Ishikawa (cell line): ENCODE measurements at regions not wholly inside any gene's neighbourhood (a gene's known extent, or its start where the extent isn't known, plus 50 kb on each side); places are given as distances from the start of the nearest gene placed in this dataset.

Experiments
- CEBPB ChIP-seq: IDR thresholded peaks from 2 replicates; pipeline ENCODE4 v1.6.1; 2012
- CREB1 ChIP-seq: IDR thresholded peaks from 2 replicates; pipeline ENCODE4 v1.6.1; 2012; ENCODE audit warnings: low read depth
- EGR1 ChIP-seq: IDR thresholded peaks from 2 replicates; pipeline ENCODE4 v1.6.1; 2012
- EP300 ChIP-seq: IDR thresholded peaks from 2 replicates; pipeline ENCODE4 v1.6.1; 2012; ENCODE audit warnings: borderline replicate concordance
- FOXM1 ChIP-seq: IDR thresholded peaks from 2 replicates; pipeline ENCODE4 v1.6.1; 2012; ENCODE audit warnings: low read depth, borderline replicate concordance
- NFIC ChIP-seq: IDR thresholded peaks from 2 replicates; pipeline ENCODE4 v1.6.1; 2012
- RAD21 ChIP-seq: IDR thresholded peaks from 2 replicates; pipeline ENCODE4 v1.6.1; 2012; ENCODE audit warnings: low read depth
- TAF1 ChIP-seq: IDR thresholded peaks from 2 replicates; pipeline ENCODE4 v1.6.1; 2012; ENCODE audit warnings: low read depth, mild to moderate bottlenecking
- TCF12 ChIP-seq: IDR thresholded peaks from 2 replicates; pipeline ENCODE4 v1.6.1; 2012; ENCODE audit warnings: low read depth
- TEAD4 ChIP-seq: IDR thresholded peaks from 2 replicates; pipeline ENCODE4 v1.6.1; 2012
- YY1 ChIP-seq: IDR thresholded peaks from 2 replicates; pipeline ENCODE4 v1.6.1; 2012; ENCODE audit warnings: low read depth
- ZBTB7A ChIP-seq: IDR thresholded peaks from 2 replicates; pipeline ENCODE4 v1.6.1; 2012; ENCODE audit warnings: low read depth
- TF ChIP-seq, protein P1 (sequence below): IDR thresholded peaks from 2 replicates; pipeline ENCODE4 v1.6.1; 2012
- TF ChIP-seq, protein P2 (sequence below): IDR thresholded peaks from 2 replicates; pipeline ENCODE4 v1.6.1; 2012; ENCODE audit warnings: low read depth, mild to moderate bottlenecking
- TF ChIP-seq, protein P3 (sequence below): IDR thresholded peaks from 2 replicates; pipeline ENCODE4 v1.6.1; 2012

DNA sequence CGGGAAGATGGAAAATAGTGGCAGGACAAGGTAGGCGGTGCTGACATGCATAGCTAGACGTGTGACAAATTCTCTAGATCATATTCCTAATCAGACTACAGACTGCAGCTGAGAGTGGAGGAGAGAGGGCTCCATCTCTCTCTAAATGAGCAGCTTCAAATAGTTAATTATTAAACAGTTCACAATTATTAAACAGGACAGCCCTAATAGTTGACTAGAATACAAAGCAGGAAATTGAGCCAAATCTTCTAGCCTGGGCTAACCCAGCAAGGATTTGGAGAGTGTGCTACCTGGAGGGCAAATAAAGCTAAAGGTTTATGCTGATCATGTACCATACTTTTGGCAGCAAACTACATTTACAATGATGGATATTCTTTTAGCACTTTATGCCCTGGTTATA is 54.4 kb upstream of the CWC22 start:
- TF ChIP-seq EGR1 (no peak), CREB1 (no peak), YY1 (no peak), ZBTB7A (no peak), RAD21 (no peak), FOXM1 (no peak), TEAD4 (no peak), TAF1 (no peak), EP300 (no peak), TCF12 (no peak), CEBPB (no peak), NFIC (no peak)
- TF ChIP-seq, protein P1, sequence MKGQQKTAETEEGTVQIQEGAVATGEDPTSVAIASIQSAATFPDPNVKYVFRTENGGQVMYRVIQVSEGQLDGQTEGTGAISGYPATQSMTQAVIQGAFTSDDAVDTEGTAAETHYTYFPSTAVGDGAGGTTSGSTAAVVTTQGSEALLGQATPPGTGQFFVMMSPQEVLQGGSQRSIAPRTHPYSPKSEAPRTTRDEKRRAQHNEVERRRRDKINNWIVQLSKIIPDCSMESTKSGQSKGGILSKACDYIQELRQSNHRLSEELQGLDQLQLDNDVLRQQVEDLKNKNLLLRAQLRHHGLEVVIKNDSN, result no peak
- TF ChIP-seq, protein P2, sequence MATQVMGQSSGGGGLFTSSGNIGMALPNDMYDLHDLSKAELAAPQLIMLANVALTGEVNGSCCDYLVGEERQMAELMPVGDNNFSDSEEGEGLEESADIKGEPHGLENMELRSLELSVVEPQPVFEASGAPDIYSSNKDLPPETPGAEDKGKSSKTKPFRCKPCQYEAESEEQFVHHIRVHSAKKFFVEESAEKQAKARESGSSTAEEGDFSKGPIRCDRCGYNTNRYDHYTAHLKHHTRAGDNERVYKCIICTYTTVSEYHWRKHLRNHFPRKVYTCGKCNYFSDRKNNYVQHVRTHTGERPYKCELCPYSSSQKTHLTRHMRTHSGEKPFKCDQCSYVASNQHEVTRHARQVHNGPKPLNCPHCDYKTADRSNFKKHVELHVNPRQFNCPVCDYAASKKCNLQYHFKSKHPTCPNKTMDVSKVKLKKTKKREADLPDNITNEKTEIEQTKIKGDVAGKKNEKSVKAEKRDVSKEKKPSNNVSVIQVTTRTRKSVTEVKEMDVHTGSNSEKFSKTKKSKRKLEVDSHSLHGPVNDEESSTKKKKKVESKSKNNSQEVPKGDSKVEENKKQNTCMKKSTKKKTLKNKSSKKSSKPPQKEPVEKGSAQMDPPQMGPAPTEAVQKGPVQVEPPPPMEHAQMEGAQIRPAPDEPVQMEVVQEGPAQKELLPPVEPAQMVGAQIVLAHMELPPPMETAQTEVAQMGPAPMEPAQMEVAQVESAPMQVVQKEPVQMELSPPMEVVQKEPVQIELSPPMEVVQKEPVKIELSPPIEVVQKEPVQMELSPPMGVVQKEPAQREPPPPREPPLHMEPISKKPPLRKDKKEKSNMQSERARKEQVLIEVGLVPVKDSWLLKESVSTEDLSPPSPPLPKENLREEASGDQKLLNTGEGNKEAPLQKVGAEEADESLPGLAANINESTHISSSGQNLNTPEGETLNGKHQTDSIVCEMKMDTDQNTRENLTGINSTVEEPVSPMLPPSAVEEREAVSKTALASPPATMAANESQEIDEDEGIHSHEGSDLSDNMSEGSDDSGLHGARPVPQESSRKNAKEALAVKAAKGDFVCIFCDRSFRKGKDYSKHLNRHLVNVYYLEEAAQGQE, result no peak
- TF ChIP-seq, protein P3, sequence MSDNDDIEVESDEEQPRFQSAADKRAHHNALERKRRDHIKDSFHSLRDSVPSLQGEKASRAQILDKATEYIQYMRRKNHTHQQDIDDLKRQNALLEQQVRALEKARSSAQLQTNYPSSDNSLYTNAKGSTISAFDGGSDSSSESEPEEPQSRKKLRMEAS, result no peak

DNA sequence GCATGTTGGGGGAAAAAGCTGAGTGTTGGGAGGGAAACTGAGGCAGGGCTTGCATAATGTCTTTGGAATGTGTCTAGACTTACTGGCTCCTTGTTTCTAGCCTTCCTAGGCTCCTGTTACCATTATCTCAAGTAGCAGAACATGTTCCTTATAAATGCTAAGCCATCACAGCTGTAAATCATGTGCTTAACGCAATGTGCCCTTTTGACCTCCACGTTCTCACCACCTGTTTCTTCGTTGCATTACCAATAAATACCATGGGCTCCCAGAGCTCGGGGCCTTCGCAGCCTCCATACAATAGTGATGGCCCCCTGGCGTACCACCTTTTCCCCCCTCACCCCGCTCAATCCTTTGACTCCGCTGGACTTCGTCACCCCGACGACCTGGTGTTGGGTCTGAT is 54.0 kb upstream of the CWC22 start:
- TF ChIP-seq, protein P1, result no peak
- TF ChIP-seq ZBTB7A, result no peak
- no peak for TF ChIP-seq FOXM1
- TF ChIP-seq TAF1, result no peak
- TF ChIP-seq, protein P3, result no peak
- no peak for TF ChIP-seq TCF12
- TF ChIP-seq CEBPB, result no peak
- TF ChIP-seq EP300, result no peak
- no peak for TF ChIP-seq RAD21
- no peak for TF ChIP-seq EGR1
- no peak for TF ChIP-seq TEAD4
- TF ChIP-seq CREB1, result no peak
- TF ChIP-seq, protein P2, result no peak
- no peak for TF ChIP-seq NFIC
- no peak for TF ChIP-seq YY1

DNA sequence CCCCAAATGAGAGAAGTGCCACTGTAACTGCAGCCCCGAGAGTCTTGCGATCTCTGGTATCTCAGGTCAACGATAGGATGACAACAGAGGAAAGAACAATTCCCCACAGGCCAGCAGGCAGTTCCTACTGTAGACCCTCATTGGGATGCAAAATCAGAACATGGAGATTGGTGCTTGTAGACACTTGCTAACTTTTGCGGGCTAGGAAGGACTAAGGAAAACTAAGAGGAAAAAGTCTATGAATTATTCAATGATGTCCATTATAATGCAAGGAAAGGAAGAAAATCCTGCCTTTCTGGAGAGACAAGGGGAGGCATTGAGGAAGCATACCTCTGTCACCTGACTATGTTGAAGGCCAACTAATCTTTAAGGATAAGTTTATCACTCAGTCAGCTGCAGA is 51.9 kb upstream of the CWC22 start:
- TF ChIP-seq TCF12, result no peak
- no peak for TF ChIP-seq RAD21
- TF ChIP-seq, protein P3, result no peak
- no peak for TF ChIP-seq CEBPB
- no peak for TF ChIP-seq EP300
- no peak for TF ChIP-seq TAF1
- TF ChIP-seq ZBTB7A, result no peak
- TF ChIP-seq CREB1, result no peak
- TF ChIP-seq TEAD4, result no peak
- no peak for TF ChIP-seq EGR1
- TF ChIP-seq, protein P2, result no peak
- TF ChIP-seq YY1, result no peak
- TF ChIP-seq, protein P1, result no peak
- no peak for TF ChIP-seq NFIC
- TF ChIP-seq FOXM1, result no peak
